GM19452 (cell line): ENCODE measurements at regions not wholly inside any gene's neighbourhood (a gene's known extent, or its start where the extent isn't known, plus 50 kb on each side); places are given as distances from the start of the nearest gene placed in this dataset.

Experiments
- ATAC-seq: cut with Tn5 transposase; IDR thresholded peaks from one replicate; pipeline ENCODE4 v1.9.1; 2021; ENCODE audit not compliant: unreplicated experiment

DNA sequence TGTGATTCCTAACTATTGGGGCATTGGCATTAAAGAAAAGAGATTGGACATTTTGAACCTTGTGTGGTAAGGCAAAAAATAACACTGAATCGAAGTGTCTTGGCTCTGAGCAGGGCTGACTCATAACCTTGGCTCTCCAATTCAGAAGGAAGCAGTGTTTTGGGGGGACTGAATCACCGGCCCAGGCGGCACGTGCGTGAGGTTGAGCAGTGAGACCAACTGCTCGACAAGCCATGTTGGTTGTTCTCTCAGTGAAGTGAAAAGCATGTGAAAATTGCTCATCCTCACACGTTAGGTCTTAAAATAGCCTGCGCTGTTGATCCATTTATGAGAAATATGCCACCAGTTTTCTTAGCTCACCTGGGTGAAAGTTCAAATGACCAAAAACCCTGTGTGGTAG, 137.8 kb upstream of the SPACA1 start:
- ATAC-seq: no peak

GRCh38 chr6:87908978-87909811, 138.4 kb upstream of the SPACA1 start:
- no peak for ATAC-seq

DNA sequence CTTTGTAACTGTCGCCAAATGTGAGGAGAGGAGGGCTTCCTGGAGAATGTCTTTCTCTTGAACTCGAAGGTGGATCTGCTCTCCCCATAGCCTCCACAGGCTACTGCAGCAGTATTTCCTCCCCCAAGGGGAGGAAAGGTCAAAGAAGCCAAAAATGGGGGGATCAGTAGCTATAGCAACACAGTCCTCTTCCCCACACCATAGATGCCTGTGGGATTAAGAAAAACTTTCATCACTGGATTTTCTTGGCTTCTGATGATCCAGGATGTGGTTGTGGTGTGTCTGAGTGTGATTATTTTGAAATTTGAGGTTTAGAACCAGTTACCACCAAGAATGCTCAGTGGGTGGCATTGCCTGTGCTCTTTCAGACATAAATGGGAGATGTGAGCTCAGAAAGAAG, 140.1 kb upstream of the SPACA1 start:
- ATAC-seq: peak; percentile 57

- ATAC-seq: peak; percentile 74
These were observed 142.5 kb upstream of the SPACA1 start for GRCh38 chr6:87905101-87905641.

GRCh38 chr6:87904011-87904410, 143.6 kb upstream of the SPACA1 start:
- ATAC-seq: no peak

- no peak for ATAC-seq
These were observed 144.3 kb upstream of the SPACA1 start for GRCh38 chr6:87903323-87903722.

DNA sequence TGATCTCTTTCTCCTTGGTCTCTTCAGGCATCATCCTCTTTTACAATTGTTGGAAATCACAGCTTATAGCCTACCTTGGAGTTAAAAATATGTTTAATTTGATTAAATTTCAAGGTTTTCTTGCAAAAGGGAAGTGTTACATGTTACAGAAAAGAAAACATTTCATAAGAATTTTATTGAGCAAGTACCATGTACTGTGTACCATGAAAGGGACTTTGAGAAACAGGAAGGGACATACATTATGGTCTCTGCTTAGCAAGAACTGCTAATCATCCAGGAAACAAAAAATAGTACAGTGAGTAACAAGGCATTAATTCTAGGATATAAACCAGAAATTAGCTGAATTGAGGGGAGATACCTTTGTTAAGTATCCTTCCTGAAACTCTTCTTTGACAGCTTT, 145.3 kb upstream of the SPACA1 start:
- ATAC-seq: no peak

- no peak for ATAC-seq
These were observed 146.0 kb upstream of the SPACA1 start for GRCh38 chr6:87901613-87902012.

DNA sequence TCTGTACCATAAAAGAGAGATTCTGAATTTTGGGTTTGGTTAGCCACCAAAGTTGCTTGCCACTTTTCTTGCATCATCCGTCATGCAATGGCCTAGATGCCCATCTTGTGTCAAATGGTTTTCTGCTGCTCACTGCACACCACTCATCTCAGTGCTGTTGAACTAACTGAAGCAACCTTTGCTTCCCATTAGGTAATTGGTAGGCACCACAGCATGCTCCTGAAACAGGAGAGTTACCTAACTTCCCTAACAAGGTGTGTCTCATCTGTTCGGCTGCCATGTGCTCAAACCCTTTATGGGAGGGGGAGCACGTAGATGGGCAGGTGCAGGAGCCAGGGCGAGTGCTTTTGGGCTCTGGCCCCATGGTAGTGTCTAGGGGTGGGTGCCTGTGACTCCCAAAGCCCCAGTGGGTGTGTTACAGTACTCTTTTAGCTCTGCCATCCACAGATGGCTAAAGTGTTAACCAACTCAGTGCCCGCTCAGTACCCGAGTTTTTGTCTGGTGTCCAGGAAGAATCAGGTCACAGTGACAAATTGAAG, 147.4 kb upstream of the SPACA1 start:
- no peak for ATAC-seq

DNA sequence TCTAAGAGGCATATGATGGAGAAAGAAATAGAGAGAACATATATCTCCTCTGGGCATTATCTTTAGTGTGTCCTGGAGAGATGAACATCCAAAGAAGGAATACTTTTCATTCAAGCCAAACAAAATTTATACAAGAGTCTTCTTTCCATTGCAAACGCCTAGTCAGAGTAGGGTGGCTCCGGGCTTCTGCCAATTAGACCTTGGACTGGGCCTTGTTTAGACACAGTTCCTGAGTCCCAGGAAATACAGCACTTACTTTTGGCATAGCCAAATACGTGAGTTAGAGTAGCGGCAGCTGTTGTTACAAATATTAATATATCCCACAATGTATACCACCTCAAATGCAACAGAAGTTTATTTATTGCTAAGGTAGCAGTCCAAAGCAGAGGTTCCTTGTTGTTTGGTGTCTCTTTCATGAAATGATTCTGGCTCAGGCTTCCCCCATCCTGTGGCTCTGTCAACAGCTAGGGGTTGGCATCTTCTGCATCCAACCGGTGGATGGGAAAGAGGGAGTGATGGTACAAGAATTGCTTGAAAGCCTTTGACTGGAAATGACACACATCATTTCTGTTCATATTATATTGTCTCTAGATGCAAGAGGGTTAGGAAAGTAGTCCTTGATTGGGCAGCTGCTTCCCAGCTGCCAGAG, 148.0 kb upstream of the SPACA1 start:
- ATAC-seq: no peak

GRCh38 chr6:87897663-87898062, 150.0 kb upstream of the SPACA1 start:
- ATAC-seq: no peak

DNA sequence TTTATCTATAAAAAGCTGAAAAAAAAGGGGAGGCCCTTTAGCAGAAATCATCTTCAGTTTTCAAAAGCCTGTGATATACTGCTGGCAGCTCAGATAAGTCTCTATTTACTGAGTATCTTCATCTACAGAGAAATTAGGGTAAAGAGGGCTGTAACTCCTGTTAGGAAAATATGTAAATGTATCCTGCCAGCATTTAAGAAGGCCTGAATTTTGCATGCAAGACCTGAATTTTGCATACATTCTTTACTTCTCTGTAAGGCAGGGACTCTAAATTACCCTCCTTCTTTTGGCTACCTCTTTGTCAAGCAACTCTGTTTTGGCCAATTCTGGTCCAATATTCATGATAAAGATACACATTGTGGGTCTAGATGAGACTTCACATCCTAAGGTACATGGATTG, 150.6 kb upstream of the SPACA1 start:
- ATAC-seq: no peak

DNA sequence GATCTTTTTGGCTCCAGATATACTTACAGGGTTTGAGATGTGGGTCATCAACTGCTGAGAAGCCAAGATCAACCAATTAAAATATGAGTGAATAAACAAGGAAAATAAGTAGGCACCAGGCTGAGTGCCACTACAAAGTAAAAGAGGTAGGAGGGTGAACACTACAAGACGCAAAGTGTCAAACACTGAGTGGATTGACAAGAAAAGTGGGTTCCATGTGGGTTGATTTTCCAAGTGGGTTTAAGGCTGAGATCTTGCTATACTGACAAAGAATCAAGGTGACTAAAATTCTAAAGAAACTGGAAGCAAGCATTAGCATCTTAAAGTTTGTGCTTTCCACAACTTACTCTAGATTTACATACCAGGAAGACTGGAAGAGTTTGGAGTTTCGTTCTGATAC, 160.4 kb upstream of the SPACA1 start:
- ATAC-seq: no peak

- ATAC-seq: no peak
These were observed 163.4 kb upstream of the SPACA1 start for GRCh38 chr6:87884203-87884602.

DNA sequence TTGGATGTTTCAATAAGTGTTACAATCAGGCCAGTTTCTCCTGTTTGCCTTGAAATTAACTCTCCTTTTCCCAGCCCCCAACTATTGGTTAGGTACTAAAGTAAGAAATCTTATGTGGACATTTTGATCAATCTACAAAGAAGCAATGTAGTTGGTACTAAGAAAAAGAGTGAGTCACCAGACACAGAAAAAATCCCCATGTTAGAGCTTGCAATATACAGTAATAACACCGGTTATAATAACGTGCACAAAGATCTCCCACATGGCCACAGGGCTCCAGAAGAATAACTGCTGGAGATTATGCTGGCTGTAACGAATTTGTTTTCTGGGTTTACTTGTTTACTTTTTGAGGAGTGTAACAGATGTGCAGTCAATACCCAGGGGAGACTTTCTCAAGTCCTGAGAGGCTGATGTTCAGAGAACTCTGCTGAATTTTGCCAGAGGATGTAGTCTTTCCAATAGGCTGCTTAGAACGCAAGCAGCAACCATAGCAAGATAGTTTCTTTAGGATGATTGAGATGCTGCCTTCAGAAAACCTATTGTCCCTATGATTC, 166.2 kb upstream of the SPACA1 start:
- ATAC-seq: no peak

GRCh38 chr6:87879132-87879861, 168.3 kb upstream of the SPACA1 start:
- ATAC-seq: no peak

- ATAC-seq: no peak
These were observed 171.9 kb upstream of the SPACA1 start for GRCh38 chr6:87875781-87876180.

DNA sequence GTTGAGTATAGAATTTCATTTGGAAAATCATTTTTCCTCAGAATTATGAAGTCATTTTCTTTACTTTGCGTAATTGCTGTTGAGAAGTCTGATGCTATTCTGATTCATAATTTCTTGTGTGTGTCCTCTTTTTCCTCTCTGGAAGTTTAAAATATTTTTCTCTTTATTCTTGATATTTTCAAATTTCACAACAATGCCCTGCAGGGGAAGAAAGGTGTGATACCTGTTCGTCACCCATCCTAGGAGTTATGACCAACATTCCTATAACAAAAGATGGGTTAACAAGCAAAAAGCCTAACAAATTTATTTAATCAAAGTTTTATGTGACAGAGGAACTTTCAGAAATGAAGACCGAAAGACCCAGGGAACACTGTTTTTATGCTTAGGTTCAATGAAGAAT, 171.5 kb upstream of the AKIRIN2 start:
- no peak for ATAC-seq

DNA sequence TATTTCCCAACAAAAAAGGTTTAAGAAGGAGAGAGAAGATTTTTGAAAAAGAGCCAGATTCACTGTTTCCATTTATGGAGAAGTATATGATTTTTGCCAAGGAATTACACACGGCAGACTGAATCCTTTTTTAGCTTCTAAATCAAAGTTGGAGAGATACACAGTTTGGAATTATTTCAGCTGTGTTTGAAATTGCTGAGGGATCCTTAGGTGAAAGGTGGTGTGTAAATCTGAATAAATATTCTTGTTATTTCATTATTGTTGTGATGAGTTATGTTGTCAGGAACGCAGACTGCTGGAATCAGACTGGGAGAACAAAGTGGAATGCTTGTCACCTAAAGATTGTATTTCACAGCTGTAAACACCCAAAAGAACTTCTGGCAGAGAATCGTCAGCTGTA, 168.5 kb upstream of the AKIRIN2 start:
- no peak for ATAC-seq

- no peak for ATAC-seq
These were observed 167.3 kb upstream of the AKIRIN2 start for GRCh38 chr6:87869064-87869905.
